ENCODE measurements at regions not wholly inside any gene's neighbourhood (a gene's known extent, or its start where the extent isn't known, plus 50 kb on each side); places are given as distances from the start of the nearest gene placed in this dataset.
"Not testable (repeated sequence)": the region's sequence is repeated elsewhere in the genome, so short reads cannot be mapped to it uniquely, and the experiment has no call there.

GRCh38 chr2:166381-166780 is 97.5 kb downstream of the SH3YL1 start:
- DNase-seq (ENCODE audit: low spot score), result no peak

GRCh38 chr2:165530-165929 is 98.3 kb downstream of the SH3YL1 start:
- DNase-seq (ENCODE audit: low spot score), result no peak

DNA sequence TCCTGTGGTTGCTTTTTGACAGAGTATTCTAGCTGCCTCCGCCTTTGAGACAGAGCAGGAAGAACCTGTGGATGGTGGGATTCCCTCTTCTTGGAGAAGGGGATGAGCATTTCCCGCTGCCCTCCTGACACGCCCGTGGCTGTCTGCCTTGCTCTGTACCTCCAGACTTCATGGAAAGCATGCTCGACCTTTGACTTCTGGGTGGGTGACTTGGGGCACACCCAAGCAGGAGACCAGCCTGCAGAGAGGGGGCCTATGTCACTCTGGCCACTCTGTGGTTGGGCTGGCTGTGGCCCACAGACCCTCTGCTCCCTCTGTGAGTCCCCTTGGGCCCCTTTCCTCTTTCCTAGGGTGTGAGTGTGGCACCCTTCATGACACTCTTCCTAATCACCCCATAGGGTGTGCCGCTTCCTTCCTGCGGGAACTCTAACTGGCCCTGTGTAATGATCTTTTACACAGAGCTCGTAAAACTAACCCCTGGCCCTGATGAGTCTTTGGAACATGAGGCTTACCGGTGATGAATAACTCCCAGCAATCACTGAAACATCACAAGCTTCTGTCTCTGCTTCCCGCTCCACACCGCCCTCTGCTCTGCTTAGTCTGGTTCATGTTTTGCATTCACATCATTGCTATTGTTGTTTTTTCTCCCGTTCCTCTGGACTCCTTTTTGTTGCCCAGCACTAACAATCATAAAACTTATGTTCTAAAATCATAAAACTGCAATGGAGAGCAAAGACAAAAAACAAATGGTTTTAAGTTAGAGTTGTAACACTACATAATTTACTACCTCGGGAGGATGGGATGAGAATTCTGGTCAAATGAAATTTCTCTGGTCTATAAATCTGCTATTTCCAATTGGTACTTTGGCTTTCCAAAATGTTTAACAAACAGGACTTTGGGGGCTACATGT is 101.1 kb downstream of the SH3YL1 start:
- DNase-seq (ENCODE audit: low spot score), result peak; percentile 27

GRCh38 chr2:161729-162128 is 102.1 kb downstream of the SH3YL1 start:
- no peak for DNase-seq (ENCODE audit: low spot score)

DNA sequence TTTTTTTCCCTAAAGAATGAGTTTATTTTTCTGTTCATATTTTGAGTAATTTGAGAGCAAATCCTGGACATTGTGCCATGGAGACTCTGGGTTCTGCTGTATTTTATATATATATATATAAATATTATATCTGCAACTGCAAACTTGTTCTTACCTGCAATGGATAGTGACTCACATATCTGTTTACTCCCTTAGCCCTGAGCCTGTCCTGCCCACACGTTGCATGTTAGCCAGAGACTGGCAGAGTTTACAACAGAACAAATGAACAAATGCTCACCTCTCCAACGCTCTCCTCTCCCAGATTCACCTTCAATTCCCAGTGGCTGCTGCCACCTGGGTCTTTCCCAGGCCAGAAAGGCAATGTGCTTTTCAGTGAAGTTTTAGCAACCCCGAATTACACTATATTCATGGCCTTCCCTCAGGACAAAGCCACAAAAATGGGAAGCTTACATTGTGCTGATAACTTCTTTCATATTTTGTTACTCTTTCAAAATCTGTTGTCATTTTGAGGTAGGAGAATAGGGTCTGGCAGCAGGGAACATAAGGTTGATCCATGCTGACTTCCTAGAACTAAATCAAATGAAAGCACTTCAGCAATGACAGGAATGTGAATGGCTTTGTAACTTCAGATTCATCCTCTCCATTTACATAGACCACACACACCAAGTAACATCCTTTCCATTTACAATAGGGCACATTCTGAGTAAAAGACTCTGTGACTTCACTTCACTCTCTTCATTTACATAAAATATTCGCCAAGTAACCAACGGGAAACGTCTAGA is 105.4 kb upstream of the FAM110C start:
- DNase-seq (ENCODE audit: low spot score), result no peak

DNA sequence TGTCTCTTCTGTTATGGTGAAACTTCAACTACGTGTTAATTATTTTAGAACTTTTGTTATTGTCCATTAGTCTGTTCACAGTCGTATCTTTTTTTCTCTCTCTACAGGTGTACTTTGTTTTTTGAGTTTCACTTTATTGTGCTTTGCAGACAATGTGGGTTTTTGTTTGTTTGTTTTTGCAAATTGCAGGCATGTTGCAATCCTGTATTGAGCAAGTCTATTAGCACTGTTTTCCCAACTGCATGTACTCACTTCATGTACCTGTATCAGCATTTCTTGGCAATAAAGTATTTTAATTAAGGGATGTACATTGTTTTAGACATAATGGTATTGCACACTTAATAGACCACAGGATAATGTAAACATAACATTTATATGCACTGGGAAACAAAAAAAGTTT is 99.1 kb upstream of the FAM110C start:
- DNase-seq (ENCODE audit: low spot score), result no peak

- no peak for DNase-seq (ENCODE audit: low spot score)
Observed at GRCh38 chr2:141611-142010, 95.3 kb upstream of the FAM110C start.

DNA sequence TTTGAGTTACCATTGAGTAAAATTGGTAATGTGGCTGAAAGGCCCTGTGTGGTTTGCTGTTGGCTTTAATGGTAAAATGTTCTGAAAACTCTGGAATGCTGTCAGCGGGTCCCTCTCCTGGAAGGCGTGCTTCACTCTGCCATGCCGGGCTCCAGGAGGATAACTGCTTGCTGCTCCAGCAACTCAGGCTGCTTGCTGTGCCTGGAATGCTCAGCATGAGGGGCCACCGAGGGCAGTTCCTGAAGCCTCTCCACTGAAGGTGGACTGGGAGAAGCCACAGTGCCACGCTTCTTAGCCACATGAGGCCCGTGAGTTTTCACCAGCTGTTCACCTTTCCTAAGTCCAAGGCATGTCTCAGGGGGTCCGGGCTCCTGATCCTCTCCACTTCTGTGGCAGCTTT is 90.4 kb upstream of the FAM110C start:
- no peak for DNase-seq (ENCODE audit: low spot score)

DNA sequence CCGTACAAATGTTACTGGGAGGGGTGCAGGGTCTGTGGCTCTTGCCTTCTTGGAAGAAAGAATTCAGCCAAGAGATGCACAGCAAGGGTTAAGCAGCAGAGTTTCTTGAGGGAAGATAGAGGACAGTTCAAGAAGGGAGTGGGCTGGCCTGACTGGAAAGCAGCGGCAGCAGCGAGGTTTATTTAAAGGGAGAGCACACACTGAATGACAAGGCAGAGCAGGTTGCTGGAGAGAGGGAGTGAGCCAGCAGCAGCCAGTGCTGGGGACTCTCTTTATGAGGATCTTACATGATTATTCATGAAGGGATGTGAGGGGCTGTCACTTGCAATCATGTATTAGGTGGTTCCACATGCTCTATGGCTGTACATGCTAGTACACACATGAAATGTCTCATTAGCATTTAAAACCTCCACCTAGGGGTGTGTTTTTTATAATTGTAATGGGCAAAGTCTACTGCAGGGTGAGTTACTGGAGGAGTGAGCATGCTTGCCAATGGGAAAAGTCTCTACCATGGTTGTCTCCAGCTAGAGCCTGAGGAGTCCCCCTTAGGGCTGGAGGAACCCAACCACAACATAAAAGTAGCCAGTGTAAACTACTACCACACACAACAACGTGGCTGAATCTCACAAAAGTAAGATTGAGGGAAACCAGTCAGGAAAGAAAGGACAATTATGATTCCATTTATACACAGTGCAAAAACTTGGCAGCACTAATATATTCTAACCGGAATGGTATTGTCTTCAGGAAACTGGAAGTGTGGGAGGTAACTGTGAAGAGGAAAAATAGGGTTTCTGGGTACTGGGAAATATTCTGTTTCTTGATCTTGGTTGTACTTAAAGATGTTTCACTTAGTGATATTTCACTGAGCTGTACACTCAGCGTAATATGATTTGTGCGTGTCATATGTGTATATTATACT is 87.6 kb upstream of the FAM110C start:
- DNase-seq (ENCODE audit: low spot score), result no peak

- not testable (repeated sequence) for DNase-seq (ENCODE audit: low spot score)
Observed at GRCh38 chr2:126769-127168, 80.5 kb upstream of the FAM110C start.

- DNase-seq (ENCODE audit: low spot score), result no peak
Observed at GRCh38 chr2:124241-124880, 78.1 kb upstream of the FAM110C start.

DNA sequence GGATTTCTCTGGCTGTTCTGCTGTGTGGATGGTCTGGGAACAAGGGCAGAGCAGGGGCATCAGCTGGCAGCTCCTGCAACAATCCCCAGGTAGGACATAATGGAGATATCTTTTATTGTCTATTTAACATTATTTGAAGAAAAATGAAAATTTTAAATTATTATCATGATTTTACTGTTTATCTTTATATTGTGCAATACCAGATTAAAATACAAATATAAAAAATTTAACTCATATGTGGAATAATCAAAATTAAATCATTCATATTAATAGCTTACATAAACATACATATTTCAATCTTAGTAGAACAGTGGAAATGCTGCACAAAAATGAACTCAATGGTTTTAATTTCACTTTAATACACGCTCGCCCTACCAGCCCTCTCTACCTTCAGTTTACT is 70.6 kb upstream of the FAM110C start:
- no peak for DNase-seq (ENCODE audit: low spot score)

DNA sequence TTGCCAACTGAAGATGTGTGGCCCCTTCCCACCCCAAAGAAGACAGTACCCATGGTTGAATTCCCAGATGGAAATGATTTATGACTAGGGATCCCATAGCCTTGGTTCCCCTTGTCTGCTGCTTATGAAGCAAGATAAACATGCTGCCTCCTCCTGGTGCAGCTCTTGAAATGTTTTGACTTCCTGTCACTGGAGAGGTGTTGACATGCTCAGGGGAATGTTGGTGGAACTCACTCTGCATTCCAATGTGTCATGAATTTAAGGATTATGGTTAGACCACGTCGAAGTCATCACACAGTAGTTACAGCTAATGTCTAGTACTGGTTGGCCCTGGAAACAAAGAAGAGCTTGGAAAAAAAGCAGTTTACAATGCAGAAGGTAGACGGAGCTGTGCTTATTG is 69.0 kb upstream of the FAM110C start:
- peak; percentile 26 for DNase-seq (ENCODE audit: low spot score)

DNA sequence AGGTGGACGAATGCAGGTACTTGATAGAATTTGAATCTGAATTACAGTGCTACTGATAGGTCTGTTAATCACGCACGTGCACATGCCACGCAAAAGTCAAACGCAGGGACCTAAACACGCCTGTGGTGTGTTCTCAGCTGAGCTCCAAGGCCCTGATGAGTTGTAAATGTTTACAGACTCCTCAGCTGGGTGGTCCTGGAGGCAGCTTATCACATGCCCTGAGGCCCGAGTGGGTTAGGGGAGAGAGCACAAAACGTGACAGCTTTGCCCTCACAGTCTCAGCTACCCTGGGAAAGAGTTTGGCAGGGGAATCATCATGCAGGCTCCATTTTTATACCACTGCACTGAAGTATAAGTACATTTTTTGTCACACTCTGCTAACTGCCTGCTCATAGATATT is 68.3 kb upstream of the FAM110C start:
- no peak for DNase-seq (ENCODE audit: low spot score)

GRCh38 chr2:109998-110397 is 63.7 kb upstream of the FAM110C start:
- no peak for DNase-seq (ENCODE audit: low spot score)

- no peak for DNase-seq (ENCODE audit: low spot score)
Observed at GRCh38 chr2:108920-109809, 62.9 kb upstream of the FAM110C start.

DNA sequence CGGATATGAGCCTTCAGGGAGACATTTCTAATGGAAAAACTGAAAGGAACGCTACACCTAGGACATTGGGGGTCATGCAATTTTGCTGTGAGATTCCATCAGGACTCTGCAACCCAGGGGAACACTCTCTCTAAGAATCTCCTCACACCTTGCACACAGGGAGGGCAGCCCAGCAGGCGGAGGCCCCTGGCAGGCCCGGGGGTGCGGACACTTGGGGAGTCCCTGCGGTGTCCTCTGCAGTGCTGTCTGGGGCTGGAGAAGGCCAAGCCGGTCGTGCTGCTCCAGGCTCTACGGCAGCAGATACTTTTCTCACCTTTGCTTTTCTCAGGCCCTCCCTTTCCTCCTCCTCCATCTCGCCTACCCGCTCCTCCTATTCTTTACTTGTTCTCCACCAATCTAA is 54.7 kb upstream of the FAM110C start:
- no peak for DNase-seq (ENCODE audit: low spot score)
